ENCODE measurements at regions not wholly inside any gene's neighbourhood (a gene's known extent, or its start where the extent isn't known, plus 50 kb on each side); places are given as distances from the start of the nearest gene placed in this dataset.
"Not testable (repeated sequence)": the region's sequence is repeated elsewhere in the genome, so short reads cannot be mapped to it uniquely, and the experiment has no call there.

GRCh38 chr14:55782166-55782565 lies 202.2 kb downstream of the KTN1 start:
- no peaks in the 10 kb centered on the region for H3K36me3 ChIP-seq (ENCODE audit: insufficient read depth, low read length)
- H3K4me1 ChIP-seq (ENCODE audit: control insufficient read depth, insufficient read depth, low read length, unreplicated experiment) = peaks cover 23% of the 10 kb centered on the region
- no peaks in the 10 kb centered on the region for H3K79me2 ChIP-seq (ENCODE audit: control insufficient read depth, insufficient read depth, low read length, unreplicated experiment)
- no peak overlapping the region for H3K4me3 ChIP-seq (ENCODE audit: low read depth, low read length)
- H3K27me3 ChIP-seq (ENCODE audit: insufficient read depth, low read length) = no peaks in the 10 kb centered on the region
- no peak overlapping the region for H3K27ac ChIP-seq (ENCODE audit: low read depth, low read length)
- no peak overlapping the region for H2AFZ ChIP-seq (ENCODE audit: low read length, unreplicated experiment)

GRCh38 chr14:55789406-55789805 lies 209.4 kb downstream of the KTN1 start:
- Histone ChIP-seq H3K27me3 (ENCODE audit: insufficient read depth, low read length) (no peaks in the 10 kb centered on the region), H3K79me2 (ENCODE audit: control insufficient read depth, insufficient read depth, low read length, unreplicated experiment) (no peaks in the 10 kb centered on the region), H3K36me3 (ENCODE audit: insufficient read depth, low read length) (no peaks in the 10 kb centered on the region), H3K4me1 (ENCODE audit: control insufficient read depth, insufficient read depth, low read length, unreplicated experiment) (peaks cover 17% of the 10 kb centered on the region), H2AFZ (ENCODE audit: low read length, unreplicated experiment) (no peak overlapping the region), H3K27ac (ENCODE audit: low read depth, low read length) (no peak overlapping the region), H3K4me3 (ENCODE audit: low read depth, low read length) (no peak overlapping the region)

DNA sequence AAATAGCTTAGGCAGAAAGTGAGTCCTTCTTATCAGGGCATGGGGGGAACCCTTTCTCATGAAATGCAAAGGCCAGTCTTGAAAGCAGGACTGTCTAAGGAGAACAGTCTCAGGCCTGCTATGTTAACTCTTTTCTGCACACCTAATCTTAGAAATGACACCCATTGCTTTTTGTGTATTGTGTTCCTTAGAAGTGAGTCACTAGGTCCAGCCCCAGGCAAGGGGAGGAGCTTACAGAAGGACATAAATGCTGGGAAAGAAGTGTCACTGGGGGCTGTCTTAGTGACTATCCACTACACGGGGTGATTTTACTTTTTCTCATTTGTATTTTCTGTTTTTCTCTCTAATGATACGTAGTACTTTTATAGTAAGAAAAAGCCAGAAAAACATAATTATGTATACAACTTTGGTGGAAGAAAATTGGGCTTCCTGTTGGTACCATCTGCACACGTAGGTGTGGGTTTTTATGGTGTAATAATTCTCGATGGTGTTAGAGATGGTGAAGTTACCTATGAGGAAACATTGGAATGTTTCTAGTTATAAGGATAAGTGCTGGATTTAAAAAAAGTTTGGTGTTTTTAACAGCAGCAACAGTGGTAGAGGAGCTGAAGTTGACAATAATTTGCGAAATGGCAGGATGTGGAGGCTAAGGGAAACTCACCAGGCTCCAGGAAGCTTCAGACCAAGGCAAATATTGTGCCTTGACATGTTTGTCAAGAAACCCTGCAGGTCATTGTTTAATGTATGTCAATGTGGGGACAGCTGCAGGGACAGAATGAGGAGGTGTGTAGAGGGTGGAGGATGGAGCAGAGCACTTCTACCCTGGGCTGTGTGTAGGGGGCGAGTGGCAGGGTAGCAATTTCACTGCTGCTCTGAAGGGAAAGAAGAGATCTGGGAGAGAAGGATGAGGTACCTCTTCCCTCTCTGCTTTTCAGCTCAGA lies 214.9 kb downstream of the KTN1 start:
- H3K4me1 ChIP-seq (ENCODE audit: control insufficient read depth, insufficient read depth, low read length, unreplicated experiment) = peaks cover 15% of the 10 kb centered on the region
- H2AFZ ChIP-seq (ENCODE audit: low read length, unreplicated experiment) = no peak overlapping the region
- no peak overlapping the region for H3K27ac ChIP-seq (ENCODE audit: low read depth, low read length)
- H3K36me3 ChIP-seq (ENCODE audit: insufficient read depth, low read length) = no peaks in the 10 kb centered on the region
- H3K27me3 ChIP-seq (ENCODE audit: insufficient read depth, low read length) = no peaks in the 10 kb centered on the region
- no peak overlapping the region for H3K4me3 ChIP-seq (ENCODE audit: low read depth, low read length)
- no peaks in the 10 kb centered on the region for H3K79me2 ChIP-seq (ENCODE audit: control insufficient read depth, insufficient read depth, low read length, unreplicated experiment)

GRCh38 chr14:55796513-55796912 lies 216.5 kb downstream of the KTN1 start:
- H3K4me1 ChIP-seq (ENCODE audit: control insufficient read depth, insufficient read depth, low read length, unreplicated experiment); H3K27me3 ChIP-seq (ENCODE audit: insufficient read depth, low read length); H3K36me3 ChIP-seq (ENCODE audit: insufficient read depth, low read length); H3K79me2 ChIP-seq (ENCODE audit: control insufficient read depth, insufficient read depth, low read length, unreplicated experiment); H3K4me3 ChIP-seq (ENCODE audit: low read depth, low read length); H2AFZ ChIP-seq (ENCODE audit: low read length, unreplicated experiment); H3K27ac ChIP-seq (ENCODE audit: low read depth, low read length): not testable (repeated sequence)

- H2AFZ ChIP-seq (ENCODE audit: low read length, unreplicated experiment) = no peak overlapping the region
- H3K27ac ChIP-seq (ENCODE audit: low read depth, low read length) = no peak overlapping the region
- H3K36me3 ChIP-seq (ENCODE audit: insufficient read depth, low read length) = no peaks in the 10 kb centered on the region
- H3K27me3 ChIP-seq (ENCODE audit: insufficient read depth, low read length) = no peaks in the 10 kb centered on the region
- no peak overlapping the region for H3K4me3 ChIP-seq (ENCODE audit: low read depth, low read length)
- H3K4me1 ChIP-seq (ENCODE audit: control insufficient read depth, insufficient read depth, low read length, unreplicated experiment) = peaks cover 4% of the 10 kb centered on the region
- no peaks in the 10 kb centered on the region for H3K79me2 ChIP-seq (ENCODE audit: control insufficient read depth, insufficient read depth, low read length, unreplicated experiment)
Observed at GRCh38 chr14:55798406-55798805, 218.4 kb downstream of the KTN1 start.

- Histone ChIP-seq H3K4me3 (ENCODE audit: low read depth, low read length) (no peak overlapping the region), H2AFZ (ENCODE audit: low read length, unreplicated experiment) (no peak overlapping the region), H3K27me3 (ENCODE audit: insufficient read depth, low read length) (no peaks in the 10 kb centered on the region), H3K4me1 (ENCODE audit: control insufficient read depth, insufficient read depth, low read length, unreplicated experiment) (peaks cover 4% of the 10 kb centered on the region), H3K36me3 (ENCODE audit: insufficient read depth, low read length) (no peaks in the 10 kb centered on the region), H3K79me2 (ENCODE audit: control insufficient read depth, insufficient read depth, low read length, unreplicated experiment) (no peaks in the 10 kb centered on the region), H3K27ac (ENCODE audit: low read depth, low read length) (no peak overlapping the region)
Observed at GRCh38 chr14:55799508-55800095, 219.6 kb downstream of the KTN1 start.

DNA sequence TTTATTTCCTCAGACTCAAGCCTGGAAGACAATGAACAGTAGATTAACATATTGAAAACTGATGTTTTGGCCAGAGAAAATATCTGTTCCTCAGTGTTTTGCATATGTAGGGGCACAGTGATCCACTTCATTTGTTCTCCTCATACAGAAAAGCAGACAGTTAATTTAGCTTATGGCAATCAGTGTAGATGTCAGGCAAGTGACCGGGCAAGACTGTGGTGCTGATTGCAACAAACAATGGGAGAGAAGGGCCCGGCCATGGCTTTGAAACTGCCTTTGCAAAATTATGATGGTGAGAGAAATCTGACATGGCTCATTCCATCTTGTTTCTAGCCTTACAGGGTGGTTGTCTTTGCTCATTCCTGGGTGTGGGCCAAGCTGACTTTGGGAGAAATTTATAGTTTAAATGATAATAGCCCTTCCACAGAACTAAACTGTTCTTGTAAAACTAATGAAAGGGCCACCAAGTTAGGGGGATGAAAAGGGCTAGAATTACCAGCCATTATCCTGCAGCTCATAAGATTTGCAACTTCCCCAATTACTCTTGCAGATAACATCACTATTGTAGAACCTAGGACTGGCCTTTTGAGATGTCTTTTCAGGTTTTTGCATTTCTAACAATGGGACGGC lies 220.3 kb downstream of the KTN1 start:
- Histone ChIP-seq H3K4me1 (ENCODE audit: control insufficient read depth, insufficient read depth, low read length, unreplicated experiment) (peaks cover 4% of the 10 kb centered on the region), H3K79me2 (ENCODE audit: control insufficient read depth, insufficient read depth, low read length, unreplicated experiment) (no peaks in the 10 kb centered on the region), H3K36me3 (ENCODE audit: insufficient read depth, low read length) (no peaks in the 10 kb centered on the region), H3K4me3 (ENCODE audit: low read depth, low read length) (no peak overlapping the region), H2AFZ (ENCODE audit: low read length, unreplicated experiment) (no peak overlapping the region), H3K27ac (ENCODE audit: low read depth, low read length) (no peak overlapping the region), H3K27me3 (ENCODE audit: insufficient read depth, low read length) (no peaks in the 10 kb centered on the region)

DNA sequence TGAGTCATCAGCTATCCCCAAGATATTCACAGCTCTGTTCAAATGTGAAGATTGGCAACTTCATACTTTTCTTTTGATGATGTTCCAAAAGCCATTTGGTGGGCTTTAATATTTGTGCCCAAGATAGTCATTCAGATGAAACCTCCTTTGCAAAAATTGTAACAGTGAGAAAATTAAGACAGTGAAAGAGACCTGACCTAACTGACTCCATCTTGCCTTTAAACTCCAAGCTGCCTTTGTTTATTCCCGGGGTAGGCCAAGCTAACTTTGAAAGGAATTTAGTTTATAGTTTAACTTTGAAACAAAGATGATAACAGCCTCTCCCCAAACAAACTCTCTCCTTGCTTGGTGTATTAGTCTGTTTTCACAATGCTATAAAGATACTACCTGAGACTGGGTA lies 221.1 kb downstream of the KTN1 start:
- no peaks in the 10 kb centered on the region for H3K79me2 ChIP-seq (ENCODE audit: control insufficient read depth, insufficient read depth, low read length, unreplicated experiment)
- peaks cover 4% of the 10 kb centered on the region for H3K4me1 ChIP-seq (ENCODE audit: control insufficient read depth, insufficient read depth, low read length, unreplicated experiment)
- no peak overlapping the region for H2AFZ ChIP-seq (ENCODE audit: low read length, unreplicated experiment)
- H3K27me3 ChIP-seq (ENCODE audit: insufficient read depth, low read length) = no peaks in the 10 kb centered on the region
- H3K27ac ChIP-seq (ENCODE audit: low read depth, low read length) = no peak overlapping the region
- no peaks in the 10 kb centered on the region for H3K36me3 ChIP-seq (ENCODE audit: insufficient read depth, low read length)
- H3K4me3 ChIP-seq (ENCODE audit: low read depth, low read length) = no peak overlapping the region

GRCh38 chr14:55802986-55803872 lies 223.2 kb downstream of the KTN1 start:
- Histone ChIP-seq H3K27ac (ENCODE audit: low read depth, low read length) (no peak overlapping the region), H2AFZ (ENCODE audit: low read length, unreplicated experiment) (no peak overlapping the region), H3K36me3 (ENCODE audit: insufficient read depth, low read length) (no peaks in the 10 kb centered on the region), H3K4me3 (ENCODE audit: low read depth, low read length) (no peak overlapping the region), H3K27me3 (ENCODE audit: insufficient read depth, low read length) (no peaks in the 10 kb centered on the region), H3K79me2 (ENCODE audit: control insufficient read depth, insufficient read depth, low read length, unreplicated experiment) (no peaks in the 10 kb centered on the region), H3K4me1 (ENCODE audit: control insufficient read depth, insufficient read depth, low read length, unreplicated experiment) (peaks cover 17% of the 10 kb centered on the region)

DNA sequence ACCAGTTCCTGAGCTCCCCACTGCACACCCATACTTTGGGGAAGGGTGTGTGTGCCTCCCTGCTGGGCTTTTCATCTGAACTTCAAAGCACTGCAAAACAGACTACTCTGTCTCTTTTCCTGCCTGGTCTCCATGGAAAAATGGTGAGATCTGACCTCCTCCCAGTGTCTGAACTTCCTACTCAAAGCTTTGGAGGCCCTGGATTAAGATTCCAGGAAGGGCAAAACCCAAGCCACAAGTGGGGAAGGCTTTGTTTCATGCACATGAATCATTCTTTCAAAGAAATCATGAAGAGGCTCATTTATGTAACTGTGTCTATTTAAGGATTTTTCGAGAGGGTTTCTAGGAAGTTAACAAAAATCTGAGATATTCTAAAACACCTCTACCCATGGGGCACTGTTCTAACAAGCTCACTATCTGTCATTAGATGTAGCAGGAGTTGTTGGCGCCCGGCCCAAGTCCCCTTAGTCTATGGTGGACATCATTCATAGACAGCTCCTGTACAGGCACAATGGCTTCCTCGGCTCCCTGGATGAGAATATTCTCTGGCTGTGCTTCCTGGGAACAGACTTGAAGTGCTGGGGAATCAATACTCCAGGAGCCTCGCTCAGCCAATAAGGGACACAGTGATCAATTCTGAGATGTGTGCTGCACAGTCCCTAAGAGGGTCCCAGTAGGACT lies 224.0 kb downstream of the KTN1 start:
- Histone ChIP-seq H2AFZ (ENCODE audit: low read length, unreplicated experiment) (no peak overlapping the region), H3K27ac (ENCODE audit: low read depth, low read length) (no peak overlapping the region)

More for the DNA sequence above, 224.0 kb downstream of the KTN1 start:
- H3K79me2 ChIP-seq (ENCODE audit: control insufficient read depth, insufficient read depth, low read length, unreplicated experiment) = no peaks in the 10 kb centered on the region
- H3K4me3 ChIP-seq (ENCODE audit: low read depth, low read length) = no peak overlapping the region
- no peaks in the 10 kb centered on the region for H3K36me3 ChIP-seq (ENCODE audit: insufficient read depth, low read length)
- no peaks in the 10 kb centered on the region for H3K27me3 ChIP-seq (ENCODE audit: insufficient read depth, low read length)
- peaks cover 17% of the 10 kb centered on the region for H3K4me1 ChIP-seq (ENCODE audit: control insufficient read depth, insufficient read depth, low read length, unreplicated experiment)
